ENCODE measurements at regions not wholly inside any gene's neighbourhood (a gene's known extent, or its start where the extent isn't known, plus 50 kb on each side); places are given as distances from the start of the nearest gene placed in this dataset.

- WGBS, 2 donors (ENCODE audit: low coverage in 1 of 2): 85 to 93% methylated on average over 2 to 3 of the region's 3 CpGs
- Histone ChIP-seq H3K4me3 (no peak overlapping the region), H3K27me3 (no peaks in the 10 kb centered on the region), H3K9me3 (no peaks in the 10 kb centered on the region), H3K4me1 (no peaks in the 10 kb centered on the region), H3K36me3 (no peaks in the 10 kb centered on the region), H3K27ac (no peak overlapping the region)
- TF ChIP-seq CTCF (IDR thresholded peaks at IDR 0.05) (no peak), POLR2A (IDR thresholded peaks at IDR 0.05) (no peak), POLR2AphosphoS5 (IDR thresholded peaks at IDR 0.05) (no peak), EP300 (IDR thresholded peaks at IDR 0.05) (no peak)
- no peak for ATAC-seq
Measured at GRCh38 chr16:79920685-79921084, 320.1 kb upstream of the MAF start.

- H3K27me3 ChIP-seq: no peaks in the 10 kb centered on the region
Measured at GRCh38 chr16:79918916-79919315, 318.4 kb upstream of the MAF start.

GRCh38 chr16:79915761-79916160 is 315.2 kb upstream of the MAF start:
- ATAC-seq: no peak
- Histone ChIP-seq H3K9me3 (no peaks in the 10 kb centered on the region), H3K27ac (no peak overlapping the region), H3K27me3 (no peaks in the 10 kb centered on the region), H3K4me3 (no peak overlapping the region), H3K4me1 (no peaks in the 10 kb centered on the region), H3K36me3 (no peaks in the 10 kb centered on the region)
- TF ChIP-seq POLR2AphosphoS5 (IDR thresholded peaks at IDR 0.05) (no peak), CTCF (IDR thresholded peaks at IDR 0.05) (no peak), POLR2A (IDR thresholded peaks at IDR 0.05) (no peak), EP300 (IDR thresholded peaks at IDR 0.05) (no peak)

More at GRCh38 chr16:79918916-79919315, 318.4 kb upstream of the MAF start:
- TF ChIP-seq POLR2AphosphoS5 (IDR thresholded peaks at IDR 0.05) (no peak), POLR2A (IDR thresholded peaks at IDR 0.05) (no peak), CTCF (IDR thresholded peaks at IDR 0.05) (no peak), EP300 (IDR thresholded peaks at IDR 0.05) (no peak)
- ATAC-seq: no peak
- Histone ChIP-seq H3K4me1 (no peaks in the 10 kb centered on the region), H3K9me3 (no peaks in the 10 kb centered on the region), H3K4me3 (no peak overlapping the region), H3K27ac (no peak overlapping the region), H3K36me3 (no peaks in the 10 kb centered on the region)
- WGBS, 2 donors (ENCODE audit: low coverage in 1 of 2): 70 to 84% methylated on average over 3 of the region's 3 CpGs

GRCh38 chr16:79914961-79915720 is 314.6 kb upstream of the MAF start:
- WGBS, 2 donors (ENCODE audit: low coverage in 1 of 2): 82 to 83% methylated on average over 4 to 5 of the region's 5 CpGs
- H3K27me3 ChIP-seq: no peaks in the 10 kb centered on the region
- H3K9me3 ChIP-seq: no peaks in the 10 kb centered on the region
- H3K36me3 ChIP-seq: no peaks in the 10 kb centered on the region
- TF ChIP-seq POLR2AphosphoS5 (IDR thresholded peaks at IDR 0.05): no peak
- no peak for TF ChIP-seq POLR2A (IDR thresholded peaks at IDR 0.05)
- TF ChIP-seq EP300 (IDR thresholded peaks at IDR 0.05): no peak
- TF ChIP-seq CTCF (IDR thresholded peaks at IDR 0.05): no peak
- no peak overlapping the region for H3K4me3 ChIP-seq
- ATAC-seq: no peak
- no peaks in the 10 kb centered on the region for H3K4me1 ChIP-seq
- no peak overlapping the region for H3K27ac ChIP-seq

GRCh38 chr16:79912592-79913310 is 312.2 kb upstream of the MAF start:
- Histone ChIP-seq H3K4me1 (no peaks in the 10 kb centered on the region), H3K27ac (no peak overlapping the region), H3K27me3 (no peaks in the 10 kb centered on the region), H3K36me3 (no peaks in the 10 kb centered on the region), H3K9me3 (no peaks in the 10 kb centered on the region), H3K4me3 (no peak overlapping the region)
- WGBS, 2 donors (ENCODE audit: low coverage in 1 of 2): 73 to 74% methylated on average over 7 of the region's 7 CpGs
- TF ChIP-seq EP300 (IDR thresholded peaks at IDR 0.05) (no peak), POLR2AphosphoS5 (IDR thresholded peaks at IDR 0.05) (no peak), POLR2A (IDR thresholded peaks at IDR 0.05) (no peak), CTCF (IDR thresholded peaks at IDR 0.05) (no peak)
- ATAC-seq: no peak
